SKM-1 (cell line): ENCODE measurements at regions not wholly inside any gene's neighbourhood (a gene's known extent, or its start where the extent isn't known, plus 50 kb on each side); places are given as distances from the start of the nearest gene placed in this dataset.

Source experiments
- DNase-seq: peaks from one replicate; lab custom pipeline; 2025; ENCODE audit not compliant: unreplicated experiment; lab: John Stamatoyannopoulos, UW

DNA sequence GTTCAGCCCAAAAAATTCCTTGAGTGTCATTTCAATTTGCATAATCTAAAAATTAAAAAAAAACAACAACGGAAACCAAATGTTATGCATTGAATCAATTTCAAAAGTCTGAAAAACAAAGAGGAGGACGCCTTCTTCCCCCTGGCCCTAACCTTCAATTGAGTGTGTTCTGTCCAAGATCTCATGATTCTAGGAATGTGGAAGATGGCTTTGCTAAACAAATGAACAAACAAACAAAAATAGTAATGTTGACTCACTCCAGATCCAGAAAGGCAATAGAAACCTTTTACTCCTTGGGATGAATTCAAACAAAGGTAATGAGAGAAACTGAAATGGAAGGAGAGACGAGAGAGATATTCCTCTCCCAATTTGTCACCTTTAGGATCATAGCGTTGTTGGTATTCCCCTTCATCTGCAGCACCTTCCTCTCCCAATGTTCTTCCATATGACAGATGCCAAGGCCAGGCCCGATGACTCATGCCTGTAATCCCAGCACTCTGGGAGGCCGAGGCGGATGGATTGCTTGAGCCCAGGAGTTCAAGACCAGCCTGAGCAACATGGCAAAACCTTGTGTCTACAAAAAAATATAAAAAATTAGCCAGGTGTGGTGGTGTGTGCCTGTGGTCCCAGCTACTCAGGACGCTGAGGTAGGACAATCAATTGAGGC lies 109.2 kb upstream of the ADGRF1 start:
- no peak for DNase-seq

DNA sequence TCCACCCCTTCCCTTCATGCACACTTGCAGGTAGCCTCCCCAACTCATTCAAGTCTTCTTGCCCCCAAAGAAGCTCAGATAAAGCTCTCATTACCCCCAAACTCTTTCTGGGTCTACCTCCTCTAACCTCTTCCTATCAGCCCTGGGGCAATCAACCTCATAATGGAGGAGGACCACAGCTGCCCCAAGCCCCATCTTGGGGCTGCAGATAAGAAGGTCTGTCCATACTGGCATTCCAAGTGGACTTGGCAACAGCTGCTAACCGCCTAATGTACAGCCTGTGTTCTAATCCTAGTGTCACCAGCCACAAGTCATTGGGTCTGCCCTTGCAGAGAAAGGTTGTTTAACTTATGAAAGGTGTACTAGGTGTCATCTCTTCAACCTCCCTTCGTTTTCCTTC lies 107.4 kb upstream of the ADGRF1 start:
- DNase-seq = no peak

DNA sequence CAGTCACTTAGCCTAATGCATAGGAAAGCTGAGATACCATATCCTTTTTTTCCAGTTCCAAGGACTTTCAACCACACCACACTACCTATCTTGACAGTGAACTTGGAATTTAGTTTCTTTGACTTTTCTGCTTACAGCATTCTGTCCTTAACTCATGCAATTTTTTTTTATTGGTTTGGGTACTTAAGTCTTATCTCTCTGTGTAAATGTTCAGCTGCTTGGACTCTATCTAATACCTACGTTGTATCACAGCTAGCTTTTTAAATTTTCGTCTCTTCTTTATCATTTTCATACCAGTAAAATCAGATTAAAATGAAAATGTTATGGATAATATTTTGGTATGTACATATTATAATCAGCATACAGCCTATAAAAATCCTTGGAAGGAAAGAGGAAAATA lies 106.9 kb upstream of the ADGRF1 start:
- DNase-seq = no peak

DNA sequence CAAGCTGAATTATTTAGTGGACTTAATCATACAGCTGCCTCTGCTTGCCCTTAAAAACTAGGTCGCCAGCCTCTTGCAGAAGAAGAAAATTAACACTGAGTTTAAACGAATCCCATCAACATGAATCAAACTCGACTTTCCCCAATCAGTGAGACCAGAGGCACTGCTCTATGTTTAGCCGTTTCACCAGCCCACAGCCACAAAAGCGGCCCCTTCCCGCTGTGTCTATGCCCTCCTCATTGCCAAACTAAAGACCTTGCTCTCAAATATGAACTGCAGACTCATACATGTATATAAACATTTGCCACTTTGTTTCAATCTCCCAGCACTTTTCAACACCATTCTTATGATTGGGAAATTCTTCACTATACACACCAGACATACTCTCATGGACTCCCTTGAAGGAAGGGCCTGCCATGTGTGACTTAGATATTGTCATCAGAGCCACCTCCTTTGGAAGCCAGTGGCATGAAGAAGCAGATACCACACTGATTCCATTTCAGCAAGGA lies 105.8 kb upstream of the ADGRF1 start:
- DNase-seq = no peak

DNA sequence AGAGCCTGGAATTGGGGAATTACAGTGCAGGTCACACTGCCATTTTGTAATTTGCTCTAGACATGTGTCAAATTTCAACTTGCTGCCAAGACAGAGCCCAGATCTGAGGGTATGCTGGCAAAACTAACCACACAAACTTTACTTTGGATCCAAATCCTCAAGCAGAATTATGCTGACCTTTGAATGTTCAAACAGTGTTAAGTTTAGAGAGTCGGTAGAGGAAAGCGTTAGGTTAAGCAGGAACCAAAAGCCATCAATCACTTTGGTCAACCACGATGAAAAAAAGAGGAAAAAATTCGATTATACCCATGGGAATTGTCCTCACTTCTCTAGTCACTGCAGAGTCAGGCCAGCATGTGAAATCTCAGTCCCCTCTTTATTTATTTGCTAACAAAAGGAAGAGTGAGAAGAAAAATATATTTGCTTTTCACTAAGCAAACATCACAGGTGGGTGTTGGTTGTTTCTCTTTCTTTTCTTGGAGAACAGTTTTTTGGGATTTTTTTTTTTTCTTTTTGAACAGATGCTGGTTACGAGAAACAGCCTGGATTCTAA lies 105.1 kb upstream of the ADGRF1 start:
- no peak for DNase-seq

DNA sequence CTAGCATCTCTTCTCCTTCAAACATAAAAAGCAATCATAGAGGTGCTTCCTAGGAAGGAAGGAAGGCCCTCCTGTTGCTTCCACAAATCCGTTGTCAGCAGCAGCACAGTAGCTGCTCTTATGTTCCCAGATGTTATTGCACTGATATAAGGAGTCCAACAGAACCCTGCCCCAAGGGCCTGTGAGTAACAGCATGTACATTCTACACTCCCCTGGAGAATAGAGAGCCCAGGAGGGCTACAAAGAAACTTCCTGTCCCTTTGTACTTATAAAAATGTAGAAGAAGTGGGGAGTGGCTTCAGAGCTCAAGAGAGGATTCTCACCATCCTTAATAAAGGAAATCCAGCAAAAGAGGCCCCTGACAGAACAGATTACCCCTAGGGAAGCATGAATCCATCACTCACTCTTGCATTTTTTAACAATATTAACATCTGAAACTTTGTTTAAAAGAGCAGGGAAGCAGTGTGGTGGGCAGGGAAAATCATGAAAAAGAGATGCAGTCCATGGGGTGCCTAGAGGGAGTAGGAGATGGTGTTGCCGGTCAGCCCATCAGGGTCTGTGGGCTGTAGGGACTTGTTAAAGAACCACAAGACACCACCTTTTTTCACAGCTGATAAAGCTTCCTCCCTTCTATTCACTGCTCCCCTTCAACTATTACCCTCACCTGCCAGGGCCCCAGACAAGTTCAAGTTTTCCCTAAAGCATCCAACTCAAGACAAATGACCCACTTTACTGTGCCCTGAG lies 104.5 kb upstream of the ADGRF1 start:
- no peak for DNase-seq

DNA sequence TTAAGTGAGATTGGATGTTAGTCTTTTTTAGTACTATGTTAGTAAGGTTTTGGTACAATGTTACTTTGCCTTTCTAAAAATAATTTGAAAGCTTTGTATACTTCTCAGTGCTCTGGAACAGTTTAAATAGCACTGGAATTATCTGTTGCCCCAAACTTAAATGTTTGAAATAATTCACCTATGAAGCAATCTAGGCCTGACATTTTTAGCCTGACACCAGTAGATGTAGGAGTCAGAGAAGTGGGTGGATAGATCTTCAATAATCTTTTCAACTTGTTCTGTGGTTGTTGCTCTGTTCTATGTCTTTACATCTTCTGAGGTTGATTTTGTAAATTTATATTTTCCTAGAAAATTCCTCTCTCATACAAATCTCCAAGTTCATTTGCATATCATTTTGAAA lies 103.1 kb upstream of the ADGRF1 start:
- no peak for DNase-seq

DNA sequence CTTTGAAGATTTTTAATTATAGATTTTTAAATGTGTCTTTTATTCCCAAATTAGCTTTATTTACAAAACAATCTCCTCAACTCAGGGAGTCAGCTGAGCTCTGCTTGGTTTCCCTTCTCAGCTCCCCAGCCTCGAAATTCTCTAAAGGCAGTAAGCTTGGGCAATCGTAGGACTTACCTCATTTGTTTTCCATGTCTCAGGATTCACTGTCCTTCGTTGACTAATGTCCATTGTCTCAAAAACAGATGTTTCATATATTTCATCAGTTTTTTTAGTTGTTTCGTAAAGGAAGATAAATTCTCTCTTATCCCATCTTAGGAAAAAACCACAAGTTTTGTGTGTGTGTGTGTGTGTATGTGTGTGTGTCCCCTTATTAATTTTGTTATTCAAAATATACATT lies 102.2 kb upstream of the ADGRF1 start:
- DNase-seq = no peak

DNA sequence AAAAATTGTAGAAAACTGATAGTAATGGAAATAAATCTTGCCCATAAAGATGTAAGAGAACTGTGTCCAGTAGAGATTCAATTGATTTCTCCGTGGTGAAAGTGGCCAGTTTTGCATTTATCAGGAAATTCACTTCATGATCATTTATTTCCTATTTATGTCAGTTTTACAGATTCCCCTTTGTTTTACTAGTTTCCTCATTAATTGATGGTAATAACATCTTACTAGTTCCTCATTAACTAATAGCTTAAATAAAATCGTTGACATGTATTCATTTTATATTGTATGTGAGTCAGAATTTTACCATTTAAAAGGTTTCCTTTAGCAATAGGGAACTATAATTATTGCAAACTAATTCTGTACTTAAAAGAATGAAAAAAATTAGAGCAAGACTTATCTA lies 99.8 kb upstream of the ADGRF1 start:
- DNase-seq = no peak

DNA sequence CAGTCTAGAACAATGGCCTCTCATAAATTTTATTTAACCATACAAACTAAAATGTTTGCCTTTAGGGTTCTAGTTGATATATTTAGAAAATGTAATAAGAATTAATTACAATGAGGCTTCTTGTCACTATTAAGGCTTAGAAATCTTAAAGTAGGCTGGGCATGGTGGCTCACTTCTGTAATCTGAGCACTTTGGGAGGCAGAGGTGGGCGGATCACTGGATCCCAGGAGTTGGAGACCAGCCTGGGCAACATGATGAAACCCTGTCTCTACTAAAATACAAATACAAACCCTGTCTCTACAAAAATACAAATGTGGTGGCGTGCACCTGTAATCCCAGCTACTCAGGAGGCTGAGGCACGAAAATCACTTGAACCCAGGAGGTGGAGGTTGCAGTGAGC lies 99.0 kb upstream of the ADGRF1 start:
- no peak for DNase-seq

DNA sequence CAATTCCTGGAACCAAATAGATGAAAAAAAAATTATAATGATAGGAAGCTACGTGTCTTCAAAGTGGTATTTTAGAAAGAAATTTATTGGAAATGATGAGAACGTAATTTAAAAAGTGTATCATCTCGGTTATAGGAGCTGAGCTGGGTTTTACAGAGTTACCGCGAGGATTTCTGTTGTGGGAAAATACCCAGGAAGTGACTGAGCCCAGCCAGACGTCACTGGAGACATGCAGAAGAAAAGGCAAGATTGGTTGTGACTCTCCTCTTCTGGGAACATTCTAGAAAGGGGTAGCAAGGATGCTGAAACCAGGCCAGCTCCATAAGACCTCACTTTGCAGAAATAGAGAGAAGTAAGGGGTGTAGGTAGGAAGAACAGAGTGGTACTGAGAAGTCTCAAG lies 95.9 kb upstream of the ADGRF1 start:
- DNase-seq = no peak

DNA sequence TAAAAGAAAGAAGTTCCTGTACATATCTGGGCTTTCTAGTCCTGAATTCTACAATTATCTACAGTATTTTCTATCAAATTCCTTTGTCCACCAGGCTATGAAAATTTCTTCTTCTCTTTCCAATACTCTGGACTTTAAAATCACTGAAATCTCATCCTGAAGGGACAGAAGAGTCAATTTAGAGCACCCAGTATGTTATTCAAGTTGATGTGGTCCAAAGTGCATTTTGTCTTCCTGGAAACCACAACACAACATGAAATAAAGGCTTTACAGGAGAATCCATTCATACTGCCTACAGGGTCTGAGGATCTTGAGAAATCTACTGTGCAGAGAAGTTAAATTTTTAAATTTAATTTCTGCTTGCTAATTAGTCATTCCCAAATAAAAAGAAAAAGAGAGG lies 94.9 kb upstream of the ADGRF1 start:
- DNase-seq = no peak

DNA sequence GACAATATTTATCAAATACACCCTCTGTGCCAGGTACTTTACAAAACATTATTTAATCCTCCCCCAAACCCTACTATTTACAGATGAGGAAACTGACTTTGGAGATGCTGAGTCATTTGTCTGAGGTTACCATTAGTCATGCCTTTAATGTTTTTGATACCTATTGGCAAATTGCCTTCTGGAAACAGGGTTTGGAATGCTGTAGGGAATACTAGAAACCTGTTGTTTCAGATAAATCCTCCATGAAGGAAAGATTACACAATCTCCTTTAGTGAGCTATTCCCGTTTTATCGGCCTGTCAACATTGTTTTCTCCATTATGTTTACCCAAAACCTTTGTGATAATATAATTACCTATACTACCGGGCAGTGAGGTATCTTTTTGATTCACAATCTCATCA lies 93.6 kb upstream of the ADGRF1 start:
- DNase-seq = no peak

DNA sequence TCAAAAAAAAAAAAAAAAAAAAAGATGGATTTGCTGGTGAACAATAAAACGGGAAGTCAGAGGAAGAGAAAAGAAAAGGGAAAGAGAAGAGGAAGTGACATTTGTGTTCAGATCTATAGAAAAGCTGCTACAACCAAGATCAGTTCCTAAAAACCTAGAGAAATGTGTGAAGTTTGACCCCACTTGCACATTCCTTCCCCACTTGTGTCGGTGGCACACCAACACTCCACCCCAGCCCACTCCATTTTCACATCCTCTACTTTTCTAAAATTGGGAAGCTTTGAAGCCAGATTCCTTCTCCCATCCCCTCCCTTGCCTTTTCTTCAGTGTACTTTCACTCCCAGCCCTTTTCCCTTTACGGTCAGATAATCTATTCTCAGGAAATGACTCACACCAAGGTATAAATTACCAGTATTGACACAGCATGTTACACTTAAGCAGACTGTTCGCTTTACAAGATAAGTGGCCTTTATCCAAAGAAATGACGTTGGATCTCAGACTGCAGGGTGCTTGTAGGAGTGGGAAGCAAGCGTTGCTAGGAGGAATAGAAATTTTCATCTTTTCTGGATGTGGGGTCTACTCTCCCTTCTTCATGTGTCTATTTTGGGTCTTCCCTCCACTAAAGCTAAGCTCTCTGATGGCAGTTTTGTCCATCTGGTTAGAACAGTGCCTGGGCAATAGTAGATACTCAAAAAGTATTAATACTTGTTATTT lies 92.5 kb upstream of the ADGRF1 start:
- peak; percentile 73 for DNase-seq

DNA sequence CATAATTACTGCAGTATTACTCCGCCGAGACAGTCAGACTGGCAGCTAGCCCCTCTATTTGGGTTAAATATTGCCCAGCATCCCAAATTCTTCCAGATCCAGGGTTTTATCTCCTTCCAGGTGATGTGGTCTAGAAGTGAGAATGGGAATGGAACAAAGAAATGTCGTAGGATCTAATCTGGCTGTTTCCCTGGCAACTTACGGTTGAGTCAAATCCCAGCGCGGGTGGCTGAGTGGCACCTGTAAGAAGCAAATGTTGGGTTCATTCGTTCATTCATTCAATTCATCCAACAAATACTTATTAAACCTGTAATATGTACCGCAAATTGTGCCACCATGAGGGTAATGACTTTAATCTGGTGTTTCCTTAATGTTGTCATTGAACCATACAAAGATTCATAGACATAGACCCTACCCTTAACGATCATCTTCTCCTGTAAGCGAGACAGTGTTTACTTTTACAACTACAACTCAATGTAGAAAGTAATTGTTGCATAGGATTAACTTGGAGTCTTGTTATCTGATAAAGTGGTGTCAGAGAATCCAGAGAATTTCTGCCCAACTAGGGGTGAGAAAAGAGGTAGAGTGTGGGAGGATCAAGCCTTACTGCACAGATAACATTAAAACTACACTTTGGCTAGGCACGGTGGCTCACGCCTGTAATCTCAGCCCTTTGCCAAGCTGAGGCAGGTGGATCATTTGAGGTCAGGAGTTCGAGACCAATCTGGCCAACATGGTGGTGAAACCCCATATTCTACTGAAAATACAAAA lies 91.3 kb upstream of the ADGRF1 start:
- no peak for DNase-seq

DNA sequence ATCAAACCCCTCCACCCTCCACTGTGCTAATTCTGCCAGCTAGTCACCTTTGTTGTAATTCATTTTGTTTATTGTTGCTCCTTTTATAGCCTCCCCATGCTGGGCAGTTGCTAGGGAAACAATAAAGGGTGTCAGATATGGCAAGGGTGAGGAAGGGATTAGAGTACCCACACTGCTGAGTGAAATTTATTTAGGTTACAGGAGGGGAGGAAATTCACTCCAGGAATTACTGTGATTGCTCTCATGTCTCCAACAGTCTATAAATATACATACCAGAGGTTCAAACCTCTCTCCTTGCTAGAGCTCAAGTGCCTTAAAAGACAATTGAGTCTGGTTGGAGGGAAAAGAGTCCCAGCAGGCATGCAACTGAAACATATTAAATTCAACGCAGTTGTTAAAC lies 90.6 kb upstream of the ADGRF1 start:
- no peak for DNase-seq

DNA sequence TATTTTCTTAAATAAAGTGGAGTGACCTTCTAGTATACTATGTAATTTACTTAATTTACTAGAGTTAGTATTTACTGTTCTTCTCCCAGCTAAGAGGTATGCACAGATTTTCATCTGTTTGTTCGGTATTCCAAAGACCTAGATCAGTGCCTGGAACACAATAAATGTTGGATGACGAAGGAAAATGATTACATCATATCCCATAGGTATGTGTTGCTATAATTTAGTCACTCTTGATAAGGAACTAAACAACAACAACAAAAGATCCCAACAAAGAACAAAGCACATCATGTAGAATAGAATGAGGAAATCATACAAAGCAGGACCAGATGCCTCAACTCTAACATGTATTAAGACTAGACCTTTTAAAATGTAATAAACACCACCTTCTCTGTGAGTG lies 89.6 kb upstream of the ADGRF1 start:
- DNase-seq = no peak

DNA sequence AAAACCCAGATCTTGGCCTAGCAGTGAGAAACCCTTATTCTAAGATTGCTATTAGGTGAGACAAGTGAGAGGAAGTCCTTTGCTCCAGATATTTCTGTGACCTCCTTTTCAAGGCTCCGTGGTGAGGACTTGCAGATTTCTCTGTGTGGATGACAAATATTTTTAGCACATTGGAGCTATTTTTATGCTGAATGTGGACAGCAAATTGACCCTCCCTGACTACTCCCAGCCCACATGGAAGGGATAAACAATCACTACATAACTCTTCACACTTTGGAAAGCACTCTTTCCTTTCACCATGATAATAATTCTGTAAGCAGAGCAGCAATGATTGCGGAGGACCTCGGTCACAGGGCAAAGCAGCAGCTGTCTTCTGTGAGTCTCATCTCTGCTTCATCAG lies 88.0 kb upstream of the ADGRF1 start:
- DNase-seq = no peak

DNA sequence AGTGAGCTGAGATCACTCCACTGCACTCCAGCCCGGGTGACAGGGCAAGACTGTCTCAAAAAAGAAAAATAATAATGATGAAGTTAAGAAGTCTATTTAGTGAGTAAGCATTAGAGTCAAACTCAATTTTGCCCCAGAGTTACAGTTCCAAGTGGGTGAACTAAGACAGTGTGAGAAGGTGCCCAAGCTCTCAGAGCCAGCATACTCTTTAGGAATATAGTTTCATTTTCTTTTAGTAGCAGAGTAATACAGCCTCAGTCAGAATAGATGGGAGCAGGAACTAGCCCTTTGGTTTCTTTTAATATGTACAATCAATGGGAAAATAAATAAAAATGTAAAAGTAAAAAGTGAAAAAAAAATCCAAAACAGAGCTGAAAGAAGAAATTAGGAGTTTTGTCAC lies 87.0 kb upstream of the ADGRF1 start:
- DNase-seq = no peak

DNA sequence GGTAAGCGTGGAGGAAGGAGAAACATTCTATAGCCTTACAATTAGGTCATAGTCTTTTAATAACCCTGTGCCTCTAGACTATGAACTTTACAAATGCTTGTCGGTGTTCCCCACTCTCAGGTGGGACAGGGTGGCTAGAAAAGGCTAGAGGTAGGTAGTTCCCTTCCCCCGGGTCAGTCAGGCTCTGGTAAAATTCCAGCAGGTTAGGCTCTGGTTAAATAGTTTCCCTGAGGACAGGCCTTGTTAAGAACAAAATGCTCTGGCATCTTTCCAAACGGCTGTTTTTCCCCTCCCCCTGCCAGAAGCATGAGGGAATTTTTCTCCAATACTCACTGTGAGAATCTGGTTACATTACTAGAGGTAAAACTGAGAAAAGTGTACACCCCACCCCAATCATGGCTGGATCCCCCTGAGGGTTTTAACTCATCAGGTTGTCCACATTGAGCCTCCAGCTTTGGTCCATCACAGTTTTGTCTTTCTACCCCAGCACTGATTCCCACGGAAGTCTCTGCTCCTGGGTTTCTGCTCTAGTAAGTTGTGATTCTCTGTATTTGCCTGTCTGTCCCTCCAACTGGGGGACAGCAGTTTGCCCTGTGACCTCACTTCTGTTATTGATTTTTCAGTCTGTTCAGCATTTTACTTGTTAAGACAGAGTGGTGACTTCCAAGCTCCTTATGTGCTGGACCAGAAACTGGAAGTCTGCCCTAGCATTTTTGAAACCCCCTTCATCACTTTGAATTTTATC lies 84.7 kb upstream of the ADGRF1 start:
- DNase-seq = no peak
